GM06990 (cell line): ENCODE measurements at regions not wholly inside any gene's neighbourhood (a gene's known extent, or its start where the extent isn't known, plus 50 kb on each side); places are given as distances from the start of the nearest gene placed in this dataset.

ENCODE experiments used
- DNase-seq: peaks from one replicate; pipeline ENCODE4 v3.0.0-alpha.2; 2011; ENCODE audit not compliant: insufficient read length; ENCODE audit errors: extremely low read depth
- H3K27me3 ChIP-seq: replicated peaks from 2 replicates; pipeline ENCODE4 v1.6.0; 2011; ENCODE audit warnings: low read length; ENCODE audit not compliant: control insufficient read depth, insufficient read depth
- H3K36me3 ChIP-seq: 2 replicates; pipeline ENCODE4 v1.5.1; 2011; ENCODE audit warnings: low read length; ENCODE audit not compliant: control insufficient read depth, insufficient read depth
- H3K4me3 ChIP-seq: replicated peaks from 2 replicates; pipeline ENCODE4 v1.5.1; 2011; ENCODE audit warnings: low read depth, mild to moderate bottlenecking, control low read depth, low read length
- TF ChIP-seq, protein P1 (sequence below): IDR thresholded peaks from 2 replicates; pipeline ENCODE4 v1.5.1; 2011; ENCODE audit warnings: low read length, control low read depth, mild to moderate bottlenecking, inconsistent platforms; ENCODE audit not compliant: insufficient read depth, poor library complexity, severe bottlenecking

GRCh38 chr2:53438692-53439091 is 328.9 kb upstream of the CHAC2 start:
- H3K4me3 ChIP-seq = no peak overlapping the region
- DNase-seq = no peak
- TF ChIP-seq, protein P1, sequence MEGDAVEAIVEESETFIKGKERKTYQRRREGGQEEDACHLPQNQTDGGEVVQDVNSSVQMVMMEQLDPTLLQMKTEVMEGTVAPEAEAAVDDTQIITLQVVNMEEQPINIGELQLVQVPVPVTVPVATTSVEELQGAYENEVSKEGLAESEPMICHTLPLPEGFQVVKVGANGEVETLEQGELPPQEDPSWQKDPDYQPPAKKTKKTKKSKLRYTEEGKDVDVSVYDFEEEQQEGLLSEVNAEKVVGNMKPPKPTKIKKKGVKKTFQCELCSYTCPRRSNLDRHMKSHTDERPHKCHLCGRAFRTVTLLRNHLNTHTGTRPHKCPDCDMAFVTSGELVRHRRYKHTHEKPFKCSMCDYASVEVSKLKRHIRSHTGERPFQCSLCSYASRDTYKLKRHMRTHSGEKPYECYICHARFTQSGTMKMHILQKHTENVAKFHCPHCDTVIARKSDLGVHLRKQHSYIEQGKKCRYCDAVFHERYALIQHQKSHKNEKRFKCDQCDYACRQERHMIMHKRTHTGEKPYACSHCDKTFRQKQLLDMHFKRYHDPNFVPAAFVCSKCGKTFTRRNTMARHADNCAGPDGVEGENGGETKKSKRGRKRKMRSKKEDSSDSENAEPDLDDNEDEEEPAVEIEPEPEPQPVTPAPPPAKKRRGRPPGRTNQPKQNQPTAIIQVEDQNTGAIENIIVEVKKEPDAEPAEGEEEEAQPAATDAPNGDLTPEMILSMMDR = no peak

GRCh38 chr2:53438100-53438499 is 329.5 kb upstream of the CHAC2 start:
- H3K27me3 ChIP-seq = no peaks in the 10 kb centered on the region
- no peak overlapping the region for H3K4me3 ChIP-seq
- H3K36me3 ChIP-seq = no peaks in the 10 kb centered on the region
- TF ChIP-seq, protein P1 = no peak
- DNase-seq = no peak

More at GRCh38 chr2:53438692-53439091, 328.9 kb upstream of the CHAC2 start:
- Histone ChIP-seq H3K27me3 (no peaks in the 10 kb centered on the region), H3K36me3 (no peaks in the 10 kb centered on the region)

DNA sequence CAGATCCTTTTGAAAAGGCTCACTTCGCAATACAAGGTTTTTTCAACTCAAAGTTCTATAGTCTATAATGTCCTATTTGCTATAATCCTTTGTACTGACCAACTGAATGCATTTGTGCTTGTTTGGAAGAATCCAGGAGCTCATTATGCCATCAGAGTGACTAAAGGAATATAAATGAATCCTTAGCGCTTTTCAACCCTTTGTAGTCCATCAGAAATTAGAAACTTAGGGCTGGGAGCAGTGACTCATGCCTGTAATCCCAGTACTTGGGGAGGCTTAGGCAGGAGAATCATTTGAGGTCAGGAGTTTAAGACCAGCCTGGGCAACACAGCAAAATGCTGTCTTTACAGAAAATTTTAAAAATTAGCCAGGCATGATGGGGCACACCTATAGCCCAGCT is 330.2 kb upstream of the CHAC2 start:
- Histone ChIP-seq H3K36me3 (no peaks in the 10 kb centered on the region), H3K4me3 (no peak overlapping the region), H3K27me3 (no peaks in the 10 kb centered on the region)
- TF ChIP-seq, protein P1 = no peak
- DNase-seq = no peak

GRCh38 chr2:53436882-53437281 is 330.7 kb upstream of the CHAC2 start:
- no peak for DNase-seq
- no peak overlapping the region for H3K4me3 ChIP-seq
- no peaks in the 10 kb centered on the region for H3K36me3 ChIP-seq
- TF ChIP-seq, protein P1 = no peak
- H3K27me3 ChIP-seq = no peaks in the 10 kb centered on the region

DNA sequence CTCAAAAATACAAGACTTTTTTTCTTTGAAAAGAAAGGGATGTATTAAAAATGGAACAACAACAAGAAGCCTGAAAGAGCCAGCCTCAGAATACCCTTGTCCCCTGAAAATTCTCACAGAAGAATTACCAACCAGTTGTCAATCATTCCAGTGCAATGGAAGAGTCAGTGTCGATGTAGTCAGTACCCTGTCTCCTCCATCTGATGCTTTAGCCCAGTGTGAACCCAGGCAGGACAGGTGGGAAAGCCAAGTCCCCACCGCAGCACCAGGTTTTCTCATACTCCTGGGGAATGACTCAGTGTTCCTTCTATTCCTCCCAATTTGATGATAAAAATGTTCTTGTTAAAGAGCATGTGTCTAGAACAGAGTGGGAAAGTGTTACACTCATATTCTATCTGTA is 332.0 kb upstream of the CHAC2 start:
- DNase-seq = no peak
- Histone ChIP-seq H3K36me3 (no peaks in the 10 kb centered on the region), H3K27me3 (no peaks in the 10 kb centered on the region), H3K4me3 (no peak overlapping the region)
- TF ChIP-seq, protein P1 = no peak

DNA sequence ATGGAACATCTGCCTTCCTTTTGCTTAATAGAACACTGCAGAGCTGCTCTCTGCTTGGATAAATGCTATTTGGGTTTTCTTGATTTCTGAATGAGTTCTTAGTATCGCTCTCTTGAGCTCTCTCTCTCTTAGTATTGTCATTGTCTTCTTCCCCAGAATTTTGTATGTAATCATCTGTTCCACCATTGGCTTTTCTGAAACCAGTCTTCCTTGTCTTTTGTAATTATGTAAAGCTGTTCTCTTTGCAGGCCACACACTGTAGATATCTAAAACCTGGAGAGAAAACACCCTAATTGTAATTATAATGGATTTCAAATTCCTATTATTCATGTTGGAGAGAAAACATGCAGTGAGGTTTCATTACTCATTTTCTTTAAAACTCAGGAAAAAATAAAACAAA is 333.1 kb upstream of the CHAC2 start:
- TF ChIP-seq, protein P1 = no peak
- Histone ChIP-seq H3K27me3 (no peaks in the 10 kb centered on the region), H3K4me3 (no peak overlapping the region), H3K36me3 (no peaks in the 10 kb centered on the region)
- DNase-seq = no peak
